ENCODE measurements at regions not wholly inside any gene's neighbourhood (a gene's known extent, or its start where the extent isn't known, plus 50 kb on each side); places are given as distances from the start of the nearest gene placed in this dataset.

DNA sequence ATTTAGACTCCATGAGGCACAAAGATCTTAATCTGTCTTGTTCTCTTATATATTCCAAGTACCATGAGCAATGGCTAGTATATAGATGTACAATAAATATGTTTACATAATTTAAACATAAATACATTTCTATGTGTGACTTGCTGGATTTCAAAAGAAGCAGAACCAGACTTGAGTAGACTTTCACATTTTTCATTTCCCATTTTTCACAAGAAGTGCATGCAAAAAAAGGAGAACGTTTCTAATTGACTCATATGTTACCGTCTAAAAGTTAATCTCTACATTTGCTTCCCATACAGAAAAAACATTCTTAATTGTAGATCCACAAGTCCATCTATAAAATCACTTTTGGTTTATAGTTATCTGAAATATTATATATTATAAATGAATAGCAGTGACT lies 256.5 kb upstream of the USP15 start:
- TF ChIP-seq, protein P1, sequence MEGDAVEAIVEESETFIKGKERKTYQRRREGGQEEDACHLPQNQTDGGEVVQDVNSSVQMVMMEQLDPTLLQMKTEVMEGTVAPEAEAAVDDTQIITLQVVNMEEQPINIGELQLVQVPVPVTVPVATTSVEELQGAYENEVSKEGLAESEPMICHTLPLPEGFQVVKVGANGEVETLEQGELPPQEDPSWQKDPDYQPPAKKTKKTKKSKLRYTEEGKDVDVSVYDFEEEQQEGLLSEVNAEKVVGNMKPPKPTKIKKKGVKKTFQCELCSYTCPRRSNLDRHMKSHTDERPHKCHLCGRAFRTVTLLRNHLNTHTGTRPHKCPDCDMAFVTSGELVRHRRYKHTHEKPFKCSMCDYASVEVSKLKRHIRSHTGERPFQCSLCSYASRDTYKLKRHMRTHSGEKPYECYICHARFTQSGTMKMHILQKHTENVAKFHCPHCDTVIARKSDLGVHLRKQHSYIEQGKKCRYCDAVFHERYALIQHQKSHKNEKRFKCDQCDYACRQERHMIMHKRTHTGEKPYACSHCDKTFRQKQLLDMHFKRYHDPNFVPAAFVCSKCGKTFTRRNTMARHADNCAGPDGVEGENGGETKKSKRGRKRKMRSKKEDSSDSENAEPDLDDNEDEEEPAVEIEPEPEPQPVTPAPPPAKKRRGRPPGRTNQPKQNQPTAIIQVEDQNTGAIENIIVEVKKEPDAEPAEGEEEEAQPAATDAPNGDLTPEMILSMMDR (IDR thresholded peaks at IDR 0.05): no peak
- no peak for TF ChIP-seq ZFX (IDR thresholded peaks at IDR 0.05; ENCODE audit: borderline replicate concordance)

Data from 22Rv1 (cell line).